Astrocyte (in vitro differentiated cells and primary cell): ENCODE measurements at regions not wholly inside any gene's neighbourhood (a gene's known extent, or its start where the extent isn't known, plus 50 kb on each side); places are given as distances from the start of the nearest gene placed in this dataset.

Experiments
- DNase-seq: peaks from one replicate; pipeline ENCODE4 v3.0.0-alpha.2; 2010; ENCODE audit warnings: low read depth
- FAIRE-seq: peaks from 2 replicates; lab custom pipeline; 2011; peaks lifted over from hg19 to GRCh38; lab: Jason Lieb, UNC
- H2AFZ ChIP-seq: 2 replicates; pipeline ENCODE4 v1.6.0; 2012; ENCODE audit warnings: low read depth, low read length, inconsistent platforms
- H3K27ac ChIP-seq: 2 replicates; pipeline ENCODE4 v1.5.1; 2011; ENCODE audit warnings: low read depth, low read length, inconsistent platforms
- H3K27me3 ChIP-seq: 2 replicates; pipeline ENCODE4 v1.6.0; 2011; ENCODE audit warnings: low read length, inconsistent platforms; ENCODE audit not compliant: insufficient read depth
- H3K36me3 ChIP-seq: 2 replicates; pipeline ENCODE4 v1.5.1; 2011; ENCODE audit warnings: low read length, inconsistent platforms; ENCODE audit not compliant: insufficient read depth
- H3K4me1 ChIP-seq: 2 replicates; pipeline ENCODE4 v1.5.1; 2011; ENCODE audit warnings: low read length, inconsistent platforms; ENCODE audit not compliant: insufficient read depth
- H3K4me2 ChIP-seq: 2 replicates; pipeline ENCODE4 v1.6.0; 2012; ENCODE audit warnings: low read length, inconsistent platforms
- H3K4me3 ChIP-seq: 2 replicates; pipeline ENCODE4 v1.5.1; 2011; ENCODE audit warnings: low read depth, mild to moderate bottlenecking, low read length, inconsistent platforms; ENCODE audit not compliant: insufficient read depth
- H3K79me2 ChIP-seq: 2 replicates; pipeline ENCODE4 v1.6.0; 2012; ENCODE audit warnings: mild to moderate bottlenecking, low read length, inconsistent platforms; ENCODE audit not compliant: insufficient read depth
- H3K9ac ChIP-seq: 2 replicates; pipeline ENCODE4 v1.6.0; 2012; ENCODE audit warnings: mild to moderate bottlenecking, low read length, inconsistent platforms
- H3K9me3 ChIP-seq: 2 replicates; pipeline ENCODE4 v1.5.1; 2012; ENCODE audit warnings: low read depth, mild to moderate bottlenecking, low read length, inconsistent platforms; ENCODE audit not compliant: insufficient read depth
- H4K20me1 ChIP-seq: 2 replicates; pipeline ENCODE4 v1.6.0; 2012; ENCODE audit warnings: low read length, inconsistent platforms; ENCODE audit not compliant: insufficient read depth
- H3K27ac Mint-ChIP-seq: one replicate; pipeline ENCODE4 v1.8.0; 2021; ENCODE audit warnings: mild to moderate bottlenecking, mixed read lengths; ENCODE audit not compliant: unreplicated experiment
- H3K27me3 Mint-ChIP-seq: one replicate; pipeline ENCODE4 v1.8.0; 2021; ENCODE audit warnings: low read depth, mixed read lengths; ENCODE audit not compliant: unreplicated experiment
- H3K36me3 Mint-ChIP-seq: one replicate; pipeline ENCODE4 v1.8.0; 2021; ENCODE audit warnings: low read depth, mixed read lengths; ENCODE audit not compliant: unreplicated experiment
- H3K4me1 Mint-ChIP-seq: one replicate; pipeline ENCODE4 v1.8.0; 2021; ENCODE audit warnings: low read depth, mixed read lengths; ENCODE audit not compliant: unreplicated experiment
- H3K4me3 Mint-ChIP-seq: one replicate; pipeline ENCODE4 v1.8.0; 2021; ENCODE audit warnings: mild to moderate bottlenecking, moderate library complexity, mixed read lengths; ENCODE audit not compliant: unreplicated experiment
- H3K9me3 Mint-ChIP-seq: one replicate; pipeline ENCODE4 v1.8.0; 2021; ENCODE audit warnings: mild to moderate bottlenecking, mixed read lengths; ENCODE audit not compliant: unreplicated experiment
- EZH2 ChIP-seq: IDR thresholded peaks from 2 replicates; pipeline ENCODE4 v1.6.1; 2012; ENCODE audit warnings: mild to moderate bottlenecking, low read length, inconsistent platforms; ENCODE audit not compliant: insufficient read depth
- TF ChIP-seq, protein P1 (sequence below): IDR thresholded peaks from 2 replicates; pipeline ENCODE4 v1.5.1; 2011; ENCODE audit warnings: low read depth, mild to moderate bottlenecking, inconsistent platforms, low read length, moderate library complexity; ENCODE audit not compliant: insufficient read depth

DNA sequence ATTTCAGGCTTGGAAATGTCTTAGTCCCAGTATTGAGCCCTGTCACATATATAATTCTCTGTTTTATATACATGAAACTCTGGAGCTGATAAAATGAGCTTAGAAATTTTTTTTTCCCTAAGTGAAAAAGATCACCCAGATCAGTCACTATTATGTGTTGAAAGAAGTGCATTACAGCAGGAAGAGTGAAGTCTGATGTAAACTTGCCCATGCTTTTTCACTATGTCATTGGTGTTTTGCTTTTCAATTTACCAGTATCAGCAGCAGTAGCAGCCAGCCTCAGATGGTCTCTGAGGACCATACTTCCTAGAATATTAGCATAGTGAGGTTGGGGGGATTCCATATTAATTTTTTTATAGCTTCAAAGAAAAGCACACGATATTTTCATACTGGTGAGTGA lies 255.6 kb upstream of the KCNH8 start:
- no peaks in the 10 kb centered on the region for H3K9me3 ChIP-seq
- H3K36me3 Mint-ChIP-seq: no peaks in the 10 kb centered on the region
- no peaks in the 10 kb centered on the region for H3K27me3 ChIP-seq
- no peaks in the 10 kb centered on the region for H3K4me1 ChIP-seq
- no peaks in the 10 kb centered on the region for H4K20me1 ChIP-seq
- no peak overlapping the region for H3K4me2 ChIP-seq
- H3K4me3 ChIP-seq: no peak overlapping the region
- H3K9ac ChIP-seq: no peak overlapping the region
- H3K79me2 ChIP-seq: no peaks in the 10 kb centered on the region
- no peak overlapping the region for H2AFZ ChIP-seq
- no peaks in the 10 kb centered on the region for H3K36me3 ChIP-seq
- H3K4me3 Mint-ChIP-seq: no peak overlapping the region
- H3K27ac Mint-ChIP-seq: no peak overlapping the region
- H3K9me3 Mint-ChIP-seq: no peaks in the 10 kb centered on the region
- DNase-seq (no peak), FAIRE-seq (no peak)
- H3K27ac ChIP-seq: no peak overlapping the region
- no peak for TF ChIP-seq EZH2
- TF ChIP-seq, protein P1, sequence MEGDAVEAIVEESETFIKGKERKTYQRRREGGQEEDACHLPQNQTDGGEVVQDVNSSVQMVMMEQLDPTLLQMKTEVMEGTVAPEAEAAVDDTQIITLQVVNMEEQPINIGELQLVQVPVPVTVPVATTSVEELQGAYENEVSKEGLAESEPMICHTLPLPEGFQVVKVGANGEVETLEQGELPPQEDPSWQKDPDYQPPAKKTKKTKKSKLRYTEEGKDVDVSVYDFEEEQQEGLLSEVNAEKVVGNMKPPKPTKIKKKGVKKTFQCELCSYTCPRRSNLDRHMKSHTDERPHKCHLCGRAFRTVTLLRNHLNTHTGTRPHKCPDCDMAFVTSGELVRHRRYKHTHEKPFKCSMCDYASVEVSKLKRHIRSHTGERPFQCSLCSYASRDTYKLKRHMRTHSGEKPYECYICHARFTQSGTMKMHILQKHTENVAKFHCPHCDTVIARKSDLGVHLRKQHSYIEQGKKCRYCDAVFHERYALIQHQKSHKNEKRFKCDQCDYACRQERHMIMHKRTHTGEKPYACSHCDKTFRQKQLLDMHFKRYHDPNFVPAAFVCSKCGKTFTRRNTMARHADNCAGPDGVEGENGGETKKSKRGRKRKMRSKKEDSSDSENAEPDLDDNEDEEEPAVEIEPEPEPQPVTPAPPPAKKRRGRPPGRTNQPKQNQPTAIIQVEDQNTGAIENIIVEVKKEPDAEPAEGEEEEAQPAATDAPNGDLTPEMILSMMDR: no peak
- H3K4me1 Mint-ChIP-seq: no peaks in the 10 kb centered on the region
- no peaks in the 10 kb centered on the region for H3K27me3 Mint-ChIP-seq

DNA sequence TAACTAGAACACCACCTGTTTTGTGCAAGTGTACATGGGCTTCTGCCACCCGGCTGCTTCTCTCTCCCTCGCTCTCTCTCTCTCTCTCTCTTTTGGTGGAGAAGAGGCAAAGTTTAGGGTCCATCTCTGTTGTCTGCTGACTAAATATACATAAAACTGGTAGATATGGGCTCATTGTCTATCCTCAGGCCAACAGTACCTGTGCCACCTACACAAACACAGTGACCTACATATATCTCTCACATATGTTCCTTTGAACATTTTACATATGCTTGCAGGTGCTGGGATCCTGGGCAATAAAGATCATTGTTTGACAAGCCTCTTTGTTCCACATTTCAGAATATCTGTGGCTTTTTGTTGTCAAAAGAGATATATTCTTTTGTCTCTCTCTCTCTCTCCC lies 256.3 kb upstream of the KCNH8 start:
- H3K9me3 ChIP-seq: no peaks in the 10 kb centered on the region
- H3K27me3 Mint-ChIP-seq: no peaks in the 10 kb centered on the region
- no peaks in the 10 kb centered on the region for H3K9me3 Mint-ChIP-seq
- no peaks in the 10 kb centered on the region for H3K4me1 ChIP-seq
- H3K36me3 Mint-ChIP-seq: no peaks in the 10 kb centered on the region
- DNase-seq: no peak
- no peak overlapping the region for H2AFZ ChIP-seq
- no peak overlapping the region for H3K4me3 ChIP-seq
- H3K27ac ChIP-seq: no peak overlapping the region
- H3K79me2 ChIP-seq: no peaks in the 10 kb centered on the region
- no peak overlapping the region for H3K27ac Mint-ChIP-seq
- H4K20me1 ChIP-seq: no peaks in the 10 kb centered on the region
- no peak overlapping the region for H3K4me2 ChIP-seq
- H3K9ac ChIP-seq: no peak overlapping the region
- FAIRE-seq: no peak
- no peaks in the 10 kb centered on the region for H3K4me1 Mint-ChIP-seq
- no peaks in the 10 kb centered on the region for H3K36me3 ChIP-seq
- TF ChIP-seq, protein P1: no peak
- TF ChIP-seq EZH2: no peak
- no peak overlapping the region for H3K4me3 Mint-ChIP-seq
- H3K27me3 ChIP-seq: no peaks in the 10 kb centered on the region

DNA sequence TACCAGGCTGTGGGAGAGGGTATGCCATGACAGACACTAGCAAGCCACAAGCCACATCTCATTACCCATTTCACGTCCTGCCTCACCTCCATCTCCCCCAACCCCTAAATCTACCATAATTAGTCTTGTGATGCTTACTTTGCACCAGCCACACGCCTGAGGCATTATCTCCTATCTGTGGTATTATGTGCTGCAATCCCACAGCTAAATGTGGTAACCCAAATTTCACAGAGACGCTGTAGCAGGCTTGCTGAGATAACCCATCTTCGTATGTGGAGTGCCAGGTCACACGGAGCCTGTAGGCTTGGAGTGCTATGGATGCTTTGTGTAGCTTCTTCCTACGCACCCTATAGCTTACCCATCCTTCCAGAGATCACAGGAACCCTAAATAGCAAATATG lies 256.7 kb upstream of the KCNH8 start:
- Mint-ChIP-seq H3K4me1 (no peaks in the 10 kb centered on the region), H3K4me3 (no peak overlapping the region), H3K9me3 (no peaks in the 10 kb centered on the region), H3K36me3 (no peaks in the 10 kb centered on the region), H3K27ac (no peak overlapping the region), H3K27me3 (no peaks in the 10 kb centered on the region)
- Histone ChIP-seq H3K4me1 (no peaks in the 10 kb centered on the region), H3K9ac (no peak overlapping the region), H3K36me3 (no peaks in the 10 kb centered on the region), H3K4me3 (no peak overlapping the region), H3K79me2 (no peaks in the 10 kb centered on the region), H3K27ac (no peak overlapping the region), H2AFZ (no peak overlapping the region), H4K20me1 (no peaks in the 10 kb centered on the region), H3K27me3 (no peaks in the 10 kb centered on the region), H3K4me2 (no peak overlapping the region), H3K9me3 (no peaks in the 10 kb centered on the region)
- no peak for DNase-seq
- no peak for FAIRE-seq
- TF ChIP-seq EZH2: no peak
- TF ChIP-seq, protein P1: no peak
